Gastrocnemius medialis (tissue), 4 donors: ENCODE measurements at regions not wholly inside any gene's neighbourhood (a gene's known extent, or its start where the extent isn't known, plus 50 kb on each side); places are given as distances from the start of the nearest gene placed in this dataset.

Source experiments
- POLR2A ChIP-seq, 2 donors: fragments of 450-650 bp; IDR thresholded peaks; one replicate each; pipeline ENCODE4 v1.6.1; 2017; ENCODE audit warnings: antibody characterized with exemption in 2 of 2, mild to moderate bottlenecking in 2 of 2, moderate library complexity in 2 of 2
- TF ChIP-seq, protein P1 (sequence below), 5 experiments: fragments of 450-650 bp in 3 of 5; fragments of 200-600 bp in 2 of 5; sonication (generic) in 2 of 5; IDR thresholded peaks in 4 of 5; conservative IDR thresholded peaks in 1 of 5; 1 replicate in 4 of 5; 2 replicates in 1 of 5; pipeline ENCODE4 v1.5.1; 2016 to 2019; ENCODE audit warnings: antibody characterized with exemption in 5 of 5, mild to moderate bottlenecking in 3 of 5, moderate library complexity in 3 of 5

DNA sequence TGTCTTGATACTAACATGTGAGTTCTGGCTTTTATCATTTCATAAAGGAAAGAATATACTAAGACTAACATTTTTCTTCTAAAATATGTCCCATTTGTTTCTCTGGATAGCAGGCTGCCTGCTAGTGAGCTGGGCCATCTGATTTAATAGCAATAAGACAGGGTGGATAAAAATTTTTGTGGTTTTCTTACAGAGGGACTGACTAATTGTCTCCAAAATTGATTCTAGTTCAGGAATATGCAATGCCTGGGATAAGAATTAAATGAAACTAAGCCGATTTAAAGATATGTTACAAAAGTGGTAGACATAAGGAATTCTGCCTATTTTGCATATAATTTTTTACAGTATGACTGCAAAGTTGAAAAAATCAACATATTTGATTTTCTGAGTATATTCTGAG is 252.9 kb upstream of the NAV3 start:
- TF ChIP-seq, protein P1, sequence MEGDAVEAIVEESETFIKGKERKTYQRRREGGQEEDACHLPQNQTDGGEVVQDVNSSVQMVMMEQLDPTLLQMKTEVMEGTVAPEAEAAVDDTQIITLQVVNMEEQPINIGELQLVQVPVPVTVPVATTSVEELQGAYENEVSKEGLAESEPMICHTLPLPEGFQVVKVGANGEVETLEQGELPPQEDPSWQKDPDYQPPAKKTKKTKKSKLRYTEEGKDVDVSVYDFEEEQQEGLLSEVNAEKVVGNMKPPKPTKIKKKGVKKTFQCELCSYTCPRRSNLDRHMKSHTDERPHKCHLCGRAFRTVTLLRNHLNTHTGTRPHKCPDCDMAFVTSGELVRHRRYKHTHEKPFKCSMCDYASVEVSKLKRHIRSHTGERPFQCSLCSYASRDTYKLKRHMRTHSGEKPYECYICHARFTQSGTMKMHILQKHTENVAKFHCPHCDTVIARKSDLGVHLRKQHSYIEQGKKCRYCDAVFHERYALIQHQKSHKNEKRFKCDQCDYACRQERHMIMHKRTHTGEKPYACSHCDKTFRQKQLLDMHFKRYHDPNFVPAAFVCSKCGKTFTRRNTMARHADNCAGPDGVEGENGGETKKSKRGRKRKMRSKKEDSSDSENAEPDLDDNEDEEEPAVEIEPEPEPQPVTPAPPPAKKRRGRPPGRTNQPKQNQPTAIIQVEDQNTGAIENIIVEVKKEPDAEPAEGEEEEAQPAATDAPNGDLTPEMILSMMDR (IDR thresholded peaks at IDR 0.05 in 4 of 5, conservative IDR thresholded peaks at IDR 0.05 in 1 of 5) = no peak
- no peak for TF ChIP-seq POLR2A (IDR thresholded peaks at IDR 0.05)
